Mesenchymal stem cell (in vitro differentiated cells and primary cell): ENCODE measurements at regions not wholly inside any gene's neighbourhood (a gene's known extent, or its start where the extent isn't known, plus 50 kb on each side); places are given as distances from the start of the nearest gene placed in this dataset.

Experiments
- DNase-seq: peaks from one replicate; pipeline ENCODE4 v3.0.0-alpha.2; 2013
- H2AFZ ChIP-seq: one replicate; pipeline ENCODE4 v1.6.1; 2013; ENCODE audit warnings: low read depth, mild to moderate bottlenecking, control low read depth, inconsistent platforms, low read length, moderate library complexity
- H2AK5ac ChIP-seq: 2 replicates; pipeline ENCODE4 v1.6.1; 2013; ENCODE audit warnings: low read length, moderate library complexity, mild to moderate bottlenecking, inconsistent platforms; ENCODE audit not compliant: severe bottlenecking
- H2BK120ac ChIP-seq: one replicate; pipeline ENCODE4 v1.6.1; 2013; ENCODE audit warnings: low read depth, mild to moderate bottlenecking, inconsistent platforms, low read length, moderate library complexity
- H2BK12ac ChIP-seq, 2 experiments: one replicate each; pipeline ENCODE4 v1.6.1; 2013; ENCODE audit warnings: inconsistent platforms in 2 of 2, low read length in 2 of 2, mild to moderate bottlenecking in 2 of 2, moderate library complexity in 2 of 2, control low read depth in 1 of 2
- H2BK15ac ChIP-seq: one replicate; pipeline ENCODE4 v1.6.1; 2013; ENCODE audit warnings: mild to moderate bottlenecking, low read depth, inconsistent platforms; ENCODE audit not compliant: poor library complexity, severe bottlenecking
- H2BK5ac ChIP-seq: 2 replicates; pipeline ENCODE4 v1.6.1; 2013; ENCODE audit warnings: low read depth, mild to moderate bottlenecking, low read length, control low read depth, inconsistent platforms; ENCODE audit not compliant: poor library complexity, severe bottlenecking
- H3K14ac ChIP-seq, 2 experiments: one replicate each; pipeline ENCODE4 v1.6.1; 2013; ENCODE audit warnings: inconsistent platforms in 2 of 2, low read length in 2 of 2, control low read depth in 1 of 2, mild to moderate bottlenecking in 1 of 2, moderate library complexity in 1 of 2
- H3K18ac ChIP-seq, 2 experiments: one replicate each; pipeline ENCODE4 v1.6.1; 2013; ENCODE audit warnings: inconsistent platforms in 2 of 2, low read length in 2 of 2, control low read depth in 1 of 2, low read depth in 1 of 2, mild to moderate bottlenecking in 1 of 2
- H3K23ac ChIP-seq, 2 experiments: one replicate each; pipeline ENCODE4 v1.6.1; 2013; ENCODE audit warnings: inconsistent platforms in 2 of 2, low read length in 2 of 2, mild to moderate bottlenecking in 2 of 2, moderate library complexity in 2 of 2, control low read depth in 1 of 2
- H3K27ac ChIP-seq: 2 replicates; pipeline ENCODE4 v1.5.1; 2013; ENCODE audit warnings: mild to moderate bottlenecking, moderate library complexity, low read length, control low read depth, inconsistent platforms; ENCODE audit not compliant: poor library complexity, severe bottlenecking
- H3K27me3 ChIP-seq, 2 experiments: 2 replicates each; pipeline versions ENCODE4 v1.6.1 to v1.7.0; 2013; ENCODE audit warnings: low read length in 2 of 2, mild to moderate bottlenecking in 2 of 2, moderate library complexity in 2 of 2, control low read depth in 1 of 2, inconsistent platforms in 1 of 2; ENCODE audit not compliant: control insufficient read depth in 1 of 2, insufficient read depth in 1 of 2
- H3K36me3 ChIP-seq, 2 experiments: 2 replicates each; pipeline versions ENCODE4 v1.6.1 to v1.7.0; 2013; ENCODE audit warnings: low read length in 2 of 2, control low read depth in 1 of 2, inconsistent platforms in 1 of 2, low read depth in 1 of 2, mild to moderate bottlenecking in 1 of 2; ENCODE audit not compliant: insufficient read depth in 2 of 2, control insufficient read depth in 1 of 2
- H3K4ac ChIP-seq, 2 experiments: one replicate each; pipeline ENCODE4 v1.6.1; 2013; ENCODE audit warnings: inconsistent platforms in 2 of 2, low read length in 2 of 2, mild to moderate bottlenecking in 2 of 2, moderate library complexity in 2 of 2, control low read depth in 1 of 2, low read depth in 1 of 2
- H3K4me1 ChIP-seq: 2 replicates; pipeline ENCODE4 v1.6.1; 2013; ENCODE audit warnings: low read depth, low read length, control low read depth; ENCODE audit not compliant: control insufficient read depth, insufficient read depth
- H3K4me2 ChIP-seq: 2 replicates; pipeline ENCODE4 v1.6.1; 2013; ENCODE audit warnings: low read length, mild to moderate bottlenecking, inconsistent platforms; ENCODE audit not compliant: poor library complexity, severe bottlenecking
- H3K4me3 ChIP-seq, 2 experiments: 2 replicates each; pipeline versions ENCODE4 v1.5.1 to v1.7.0; 2013; ENCODE audit warnings: low read length in 2 of 2, mild to moderate bottlenecking in 2 of 2, control low read depth in 1 of 2, low read depth in 1 of 2; ENCODE audit not compliant: insufficient read depth in 1 of 2
- H3K79me1 ChIP-seq: replicated peaks from 2 replicates; pipeline ENCODE4 v1.6.1; 2013; ENCODE audit warnings: mild to moderate bottlenecking, control low read depth, low read length, inconsistent platforms; ENCODE audit not compliant: poor library complexity, severe bottlenecking
- H3K9ac ChIP-seq: 2 replicates; pipeline ENCODE4 v1.7.0; 2013; ENCODE audit warnings: mild to moderate bottlenecking, low read length, moderate library complexity
- H3K9me3 ChIP-seq: 2 replicates; pipeline ENCODE4 v1.7.0; 2013; ENCODE audit warnings: mild to moderate bottlenecking, low read length; ENCODE audit not compliant: control insufficient read depth
- H4K8ac ChIP-seq: one replicate; pipeline ENCODE4 v1.6.1; 2013; ENCODE audit warnings: inconsistent platforms, mild to moderate bottlenecking, low read length, moderate library complexity
- H4K91ac ChIP-seq: one replicate; pipeline ENCODE4 v1.6.1; 2013; ENCODE audit warnings: mild to moderate bottlenecking, low read length, inconsistent platforms
- WGBS: methylation state at CpG from one replicate; pipeline ENCODE4 v1.1.7; 2013; ENCODE audit warnings: mixed read lengths; 5-methylcytosine and 5-hydroxymethylcytosine counted together

DNA sequence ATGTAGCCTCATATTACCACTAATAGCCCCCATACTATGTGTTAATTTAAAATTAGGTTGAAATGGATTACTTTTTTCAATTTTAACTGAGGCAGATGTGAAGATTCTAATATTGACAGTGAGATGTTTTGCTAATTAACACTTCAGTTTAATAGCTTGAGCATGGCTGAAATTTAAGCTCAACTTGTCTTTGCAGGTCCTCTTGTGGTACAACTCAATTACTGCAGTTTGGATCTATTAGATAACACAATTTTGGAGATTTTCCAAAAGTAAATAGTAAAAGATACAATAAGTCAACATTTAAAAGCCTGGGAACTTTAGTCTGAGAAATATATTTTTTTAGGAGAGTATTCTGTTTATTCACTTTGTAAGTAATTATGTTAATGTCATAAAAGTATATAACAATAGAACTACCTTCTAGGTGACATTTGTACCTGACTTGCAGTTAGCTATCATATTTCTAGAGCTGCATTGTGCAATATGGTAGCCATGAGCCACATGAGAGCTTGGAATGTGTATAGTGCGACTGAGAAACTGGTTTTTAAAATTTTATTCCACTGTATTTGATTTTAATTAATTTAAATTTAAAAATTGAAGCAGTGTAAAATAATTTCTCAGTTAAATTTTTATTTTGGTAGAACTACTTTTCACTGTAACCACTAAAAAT is 73.1 kb upstream of the FMR1 start:
- Histone ChIP-seq H3K36me3 (no peaks in the 10 kb centered on the region), H3K27me3 (no peaks in the 10 kb centered on the region), H3K4me3 (no peak overlapping the region), H3K79me1 (no peaks in the 10 kb centered on the region), H2BK12ac (no peak overlapping the region), H3K27ac (no peak overlapping the region), H3K9me3 (no peaks in the 10 kb centered on the region), H3K18ac (no peak overlapping the region), H2BK120ac (no peak overlapping the region), H3K9ac (no peak overlapping the region), H2AFZ (no peak overlapping the region), H3K4me1 (no peaks in the 10 kb centered on the region), H2BK15ac (no peak overlapping the region), H4K8ac (no peak overlapping the region), H3K14ac (no peak overlapping the region), H3K4me2 (no peak overlapping the region), H4K91ac (no peak overlapping the region), H2AK5ac (no peak overlapping the region), H3K4ac (no peak overlapping the region), H2BK5ac (no peak overlapping the region), H3K23ac (no peak overlapping the region)
- no CpG with 5 or more reads among the region's 1 CpG for WGBS
- DNase-seq, result no peak

DNA sequence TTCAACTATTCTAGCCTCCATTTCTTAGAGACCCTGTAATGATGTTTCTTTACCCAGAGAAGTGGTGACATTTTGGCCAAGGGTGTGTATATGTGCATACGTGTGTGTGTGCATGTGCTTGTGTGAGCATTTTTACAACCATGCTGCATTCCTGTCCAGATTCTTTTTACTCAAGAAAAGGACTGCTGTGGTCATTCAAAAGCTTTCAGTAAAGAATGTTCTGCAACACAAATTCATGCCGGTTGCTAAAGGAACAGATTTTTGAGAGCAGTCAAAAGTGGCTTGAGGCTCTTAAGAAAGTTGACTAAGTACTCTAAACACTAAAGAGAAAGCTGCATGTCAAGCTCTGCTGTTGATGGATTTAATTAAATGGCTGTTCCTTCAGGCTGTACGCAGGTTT is 65.0 kb upstream of the FMR1 start:
- H4K91ac ChIP-seq, result no peak overlapping the region
- 0% methylated on average over 1 of the region's 3 CpGs for WGBS

DNA sequence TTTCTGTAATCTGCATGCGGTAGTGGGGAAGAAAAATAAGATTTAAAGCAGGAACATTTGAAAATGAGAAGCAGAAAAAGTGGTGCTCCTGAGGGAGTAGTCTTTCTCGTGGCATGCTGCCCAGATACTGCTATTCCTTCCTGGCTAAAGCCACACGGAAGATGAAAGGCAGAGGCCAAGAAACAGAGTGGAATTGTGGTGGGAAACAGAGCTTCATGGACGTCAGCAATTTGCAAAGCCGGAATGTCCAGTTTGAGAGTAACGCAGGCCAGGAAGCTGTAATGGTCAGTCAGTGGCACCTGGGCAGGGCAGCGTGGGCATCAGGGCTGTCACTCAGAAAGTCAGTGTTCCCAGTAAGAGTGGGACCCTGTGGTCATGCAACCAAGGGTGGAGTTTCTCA is 63.7 kb upstream of the FMR1 start:
- H4K91ac ChIP-seq, result no peak overlapping the region
- H3K4me3 ChIP-seq, result no peak overlapping the region
- no peak overlapping the region for H2BK5ac ChIP-seq
- H3K27me3 ChIP-seq, result no peaks in the 10 kb centered on the region
- H3K4me1 ChIP-seq, result no peaks in the 10 kb centered on the region
- no peak overlapping the region for H3K4me2 ChIP-seq
- H3K9ac ChIP-seq, result no peak overlapping the region
- H2BK120ac ChIP-seq, result no peak overlapping the region
- H3K18ac ChIP-seq, result no peak overlapping the region
- H3K79me1 ChIP-seq, result no peaks in the 10 kb centered on the region
- no peak for DNase-seq
- no peak overlapping the region for H2BK15ac ChIP-seq
- no peak overlapping the region for H2AK5ac ChIP-seq
- no peak overlapping the region for H3K14ac ChIP-seq
- no peak overlapping the region for H3K27ac ChIP-seq
- no peak overlapping the region for H3K23ac ChIP-seq
- peaks cover 3% of the 10 kb centered on the region for H3K9me3 ChIP-seq
- H2BK12ac ChIP-seq, result no peak overlapping the region
- H4K8ac ChIP-seq, result no peak overlapping the region
- no peak overlapping the region for H3K4ac ChIP-seq
- 57% methylated on average over 7 of the region's 7 CpGs for WGBS
- no peak overlapping the region for H2AFZ ChIP-seq
- H3K36me3 ChIP-seq, result no peaks in the 10 kb centered on the region

More for the DNA sequence above, 65.0 kb upstream of the FMR1 start:
- H3K9ac ChIP-seq, result no peak overlapping the region
- no peaks in the 10 kb centered on the region for H3K27me3 ChIP-seq
- no peak for DNase-seq
- H2AK5ac ChIP-seq, result no peak overlapping the region
- H3K36me3 ChIP-seq, result no peaks in the 10 kb centered on the region
- peaks cover 3% of the 10 kb centered on the region for H3K9me3 ChIP-seq
- no peak overlapping the region for H3K14ac ChIP-seq
- H2BK12ac ChIP-seq, result no peak overlapping the region
- H2BK5ac ChIP-seq, result no peak overlapping the region
- no peaks in the 10 kb centered on the region for H3K4me1 ChIP-seq
- no peak overlapping the region for H2BK15ac ChIP-seq
- H2BK120ac ChIP-seq, result no peak overlapping the region
- no peak overlapping the region for H3K4me3 ChIP-seq
- H3K23ac ChIP-seq, result no peak overlapping the region
- H3K18ac ChIP-seq, result no peak overlapping the region
- no peak overlapping the region for H3K4me2 ChIP-seq
- H4K8ac ChIP-seq, result no peak overlapping the region
- H3K4ac ChIP-seq, result no peak overlapping the region
- no peak overlapping the region for H2AFZ ChIP-seq
- no peaks in the 10 kb centered on the region for H3K79me1 ChIP-seq
- no peak overlapping the region for H3K27ac ChIP-seq

DNA sequence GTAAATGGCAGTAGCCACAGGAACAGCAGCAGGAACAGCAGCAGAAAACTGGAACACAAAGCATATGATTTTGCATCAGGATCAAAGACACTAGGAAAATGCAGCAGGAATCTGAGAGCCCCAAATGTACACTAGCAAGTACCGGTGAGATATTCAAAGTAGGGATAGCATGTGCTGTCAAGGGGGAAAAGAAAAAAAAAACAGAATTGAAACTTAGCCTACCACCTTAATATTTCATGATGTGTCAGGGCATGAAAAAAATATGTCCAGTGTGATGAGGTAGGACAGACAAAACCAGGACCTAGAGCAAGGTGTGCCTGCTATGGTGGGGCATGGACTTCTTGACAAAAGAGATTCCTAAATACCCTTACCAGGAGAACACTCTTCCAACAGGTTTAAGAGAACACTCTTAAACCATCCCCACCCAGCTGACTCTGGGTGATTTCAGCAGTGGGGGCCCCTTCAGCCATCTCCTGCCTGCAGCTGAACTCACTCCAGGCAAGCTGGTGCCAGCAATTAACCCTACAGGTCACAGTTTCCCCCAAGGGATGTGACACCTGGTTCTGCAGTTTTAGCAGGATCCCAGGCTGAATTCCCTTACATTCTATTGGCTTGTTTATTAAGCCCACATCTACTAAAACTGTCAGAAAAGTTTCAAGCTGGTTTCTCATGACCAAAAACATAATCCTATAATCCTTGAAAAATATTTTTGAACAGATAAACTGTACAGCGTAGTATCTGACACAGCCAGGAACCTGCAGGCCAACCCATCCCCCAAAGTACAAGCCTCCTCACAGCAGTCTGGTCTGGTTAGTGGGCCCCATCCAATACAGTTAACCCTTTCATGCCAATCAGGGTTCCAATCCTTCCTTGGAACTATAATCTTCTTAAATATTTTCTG is 62.9 kb upstream of the FMR1 start:
- Histone ChIP-seq H2AFZ (no peak overlapping the region), H3K9ac (no peak overlapping the region), H3K9me3 (peaks cover 2% of the 10 kb centered on the region), H3K27me3 (no peaks in the 10 kb centered on the region), H3K18ac (no peak overlapping the region), H2BK5ac (no peak overlapping the region), H2BK15ac (no peak overlapping the region), H2BK12ac (no peak overlapping the region), H3K4me1 (no peaks in the 10 kb centered on the region), H4K91ac (no peak overlapping the region), H3K4ac (no peak overlapping the region), H3K23ac (no peak overlapping the region), H2AK5ac (no peak overlapping the region), H3K79me1 (no peaks in the 10 kb centered on the region), H3K4me2 (no peak overlapping the region), H2BK120ac (no peak overlapping the region), H4K8ac (no peak overlapping the region), H3K27ac (no peak overlapping the region), H3K36me3 (no peaks in the 10 kb centered on the region), H3K4me3 (no peak overlapping the region), H3K14ac (no peak overlapping the region)
- WGBS, result 50% methylated on average over 1 of the region's 2 CpGs
- DNase-seq, result no peak
